ENCODE measurements at regions not wholly inside any gene's neighbourhood (a gene's known extent, or its start where the extent isn't known, plus 50 kb on each side); places are given as distances from the start of the nearest gene placed in this dataset.

DNA sequence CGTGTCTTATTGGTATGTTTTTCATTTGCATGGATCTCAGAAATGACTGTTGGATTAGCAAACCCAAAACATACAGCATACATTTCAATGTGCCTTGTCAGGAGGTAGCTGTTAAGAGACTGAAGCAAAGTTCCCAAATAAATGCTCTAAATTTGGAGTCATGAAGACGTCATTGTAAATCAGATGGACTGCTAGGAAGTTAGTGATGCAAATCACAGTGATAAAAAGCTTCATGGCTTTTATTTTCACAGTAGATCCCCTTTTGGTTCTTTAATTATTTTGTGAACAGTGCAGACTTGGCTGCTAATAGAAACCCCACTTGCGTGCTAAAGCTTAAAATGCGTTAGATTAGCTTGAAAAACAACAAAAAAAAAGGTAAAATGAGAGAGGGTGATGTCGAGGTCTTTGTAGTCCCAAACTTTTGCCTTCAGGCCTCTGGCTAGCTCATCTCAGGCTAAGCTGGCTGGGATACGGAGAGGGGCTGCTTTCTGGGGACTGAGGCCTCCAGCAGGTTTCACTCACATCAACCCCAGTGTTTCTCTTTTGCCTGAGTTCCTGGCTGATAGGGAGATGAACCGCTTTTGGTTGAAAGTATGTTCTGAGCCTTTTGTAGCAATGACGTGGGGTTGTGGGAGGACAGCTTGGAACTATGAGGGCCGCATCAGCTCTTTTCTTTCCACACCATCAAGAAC, 107.1 kb upstream of the CDCA7L start:
- TF ChIP-seq, protein P1, sequence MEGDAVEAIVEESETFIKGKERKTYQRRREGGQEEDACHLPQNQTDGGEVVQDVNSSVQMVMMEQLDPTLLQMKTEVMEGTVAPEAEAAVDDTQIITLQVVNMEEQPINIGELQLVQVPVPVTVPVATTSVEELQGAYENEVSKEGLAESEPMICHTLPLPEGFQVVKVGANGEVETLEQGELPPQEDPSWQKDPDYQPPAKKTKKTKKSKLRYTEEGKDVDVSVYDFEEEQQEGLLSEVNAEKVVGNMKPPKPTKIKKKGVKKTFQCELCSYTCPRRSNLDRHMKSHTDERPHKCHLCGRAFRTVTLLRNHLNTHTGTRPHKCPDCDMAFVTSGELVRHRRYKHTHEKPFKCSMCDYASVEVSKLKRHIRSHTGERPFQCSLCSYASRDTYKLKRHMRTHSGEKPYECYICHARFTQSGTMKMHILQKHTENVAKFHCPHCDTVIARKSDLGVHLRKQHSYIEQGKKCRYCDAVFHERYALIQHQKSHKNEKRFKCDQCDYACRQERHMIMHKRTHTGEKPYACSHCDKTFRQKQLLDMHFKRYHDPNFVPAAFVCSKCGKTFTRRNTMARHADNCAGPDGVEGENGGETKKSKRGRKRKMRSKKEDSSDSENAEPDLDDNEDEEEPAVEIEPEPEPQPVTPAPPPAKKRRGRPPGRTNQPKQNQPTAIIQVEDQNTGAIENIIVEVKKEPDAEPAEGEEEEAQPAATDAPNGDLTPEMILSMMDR (IDR thresholded peaks at IDR 0.05; ENCODE audit: insufficient read depth, low read length, poor library complexity, severe bottlenecking), result no peak
- no peak for TF ChIP-seq EZH2phosphoT487 (conservative IDR thresholded peaks at IDR 0.05; ENCODE audit: low read length)
